ENCODE measurements at regions not wholly inside any gene's neighbourhood (a gene's known extent, or its start where the extent isn't known, plus 50 kb on each side); places are given as distances from the start of the nearest gene placed in this dataset.

DNA sequence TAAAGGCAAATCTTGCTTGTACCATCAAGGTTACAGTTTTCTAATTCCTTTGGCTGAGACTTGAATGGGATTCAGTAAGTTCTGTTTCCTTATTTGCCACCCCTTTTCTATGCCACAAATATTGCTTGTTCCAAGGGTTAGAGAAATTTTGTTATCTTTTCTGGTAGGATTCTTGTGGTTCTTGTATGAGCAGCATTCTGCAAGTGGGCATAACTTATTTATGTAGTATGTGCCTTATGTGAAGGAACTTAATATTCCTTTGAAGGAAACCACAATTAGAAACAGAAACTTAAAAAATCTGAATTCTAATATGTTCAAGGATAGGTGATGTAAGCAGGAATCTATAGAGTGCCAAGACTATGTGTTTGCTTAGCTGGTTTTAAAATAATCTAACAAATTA is 53.1 kb upstream of the TSPAN5 start:
- Histone ChIP-seq H3K4me3 (ENCODE audit: low read length in 3 of 3) (no peak overlapping the region), H3K9ac (ENCODE audit: low read length in 3 of 3) (no peak overlapping the region), H3K27ac (ENCODE audit: low read depth in 2 of 2, low read length in 2 of 2) (no peak overlapping the region), H3K4me1 (ENCODE audit: control insufficient read depth in 2 of 3, insufficient read depth in 2 of 3, low read depth in 1 of 3, low read length in 3 of 3) (no peaks in the 10 kb centered on the region), H3K36me3 (ENCODE audit: control insufficient read depth in 2 of 3, insufficient read depth in 3 of 3, low read length in 3 of 3) (no peaks in the 10 kb centered on the region), H3K27me3 (ENCODE audit: control insufficient read depth, insufficient read depth, low read length) (no peaks in the 10 kb centered on the region), H3K9me3 (ENCODE audit: control insufficient read depth in 2 of 3, insufficient read depth in 1 of 3, low read length in 3 of 3) (no peaks in the 10 kb centered on the region)
- TF ChIP-seq, protein P1, sequence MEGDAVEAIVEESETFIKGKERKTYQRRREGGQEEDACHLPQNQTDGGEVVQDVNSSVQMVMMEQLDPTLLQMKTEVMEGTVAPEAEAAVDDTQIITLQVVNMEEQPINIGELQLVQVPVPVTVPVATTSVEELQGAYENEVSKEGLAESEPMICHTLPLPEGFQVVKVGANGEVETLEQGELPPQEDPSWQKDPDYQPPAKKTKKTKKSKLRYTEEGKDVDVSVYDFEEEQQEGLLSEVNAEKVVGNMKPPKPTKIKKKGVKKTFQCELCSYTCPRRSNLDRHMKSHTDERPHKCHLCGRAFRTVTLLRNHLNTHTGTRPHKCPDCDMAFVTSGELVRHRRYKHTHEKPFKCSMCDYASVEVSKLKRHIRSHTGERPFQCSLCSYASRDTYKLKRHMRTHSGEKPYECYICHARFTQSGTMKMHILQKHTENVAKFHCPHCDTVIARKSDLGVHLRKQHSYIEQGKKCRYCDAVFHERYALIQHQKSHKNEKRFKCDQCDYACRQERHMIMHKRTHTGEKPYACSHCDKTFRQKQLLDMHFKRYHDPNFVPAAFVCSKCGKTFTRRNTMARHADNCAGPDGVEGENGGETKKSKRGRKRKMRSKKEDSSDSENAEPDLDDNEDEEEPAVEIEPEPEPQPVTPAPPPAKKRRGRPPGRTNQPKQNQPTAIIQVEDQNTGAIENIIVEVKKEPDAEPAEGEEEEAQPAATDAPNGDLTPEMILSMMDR (IDR thresholded peaks at IDR 0.05; ENCODE audit: borderline replicate concordance, extremely low read depth, insufficient read depth) = no peak
- no peak for DNase-seq
- intact Hi-C loops (cut with DNase I) = no loop called here
- no peak for FAIRE-seq

DNA sequence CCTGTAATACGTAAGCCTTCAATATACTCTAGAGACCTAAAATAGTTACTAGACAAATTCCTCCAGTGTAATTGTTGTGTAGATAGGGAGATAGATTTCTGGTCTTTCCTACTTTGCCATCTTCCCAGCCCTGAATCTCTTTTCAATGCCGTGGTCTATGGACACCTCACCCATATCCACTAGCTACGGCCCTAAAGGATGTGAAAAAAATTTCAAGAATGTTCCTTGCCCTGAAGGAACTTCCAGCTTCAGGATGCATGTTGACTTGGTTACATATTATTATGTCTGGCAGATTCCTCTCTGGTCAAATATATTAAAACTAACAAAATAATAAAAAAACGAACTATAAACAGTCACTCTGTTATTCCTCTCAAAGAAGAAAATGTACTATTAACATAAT is 52.4 kb upstream of the TSPAN5 start:
- intact Hi-C loops (cut with DNase I) = no loop called here
- Histone ChIP-seq H3K4me1 (ENCODE audit: control insufficient read depth in 2 of 3, insufficient read depth in 2 of 3, low read depth in 1 of 3, low read length in 3 of 3) (no peaks in the 10 kb centered on the region), H3K36me3 (ENCODE audit: control insufficient read depth in 2 of 3, insufficient read depth in 3 of 3, low read length in 3 of 3) (no peaks in the 10 kb centered on the region), H3K27me3 (ENCODE audit: control insufficient read depth, insufficient read depth, low read length) (no peaks in the 10 kb centered on the region), H3K9ac (ENCODE audit: low read length in 3 of 3) (no peak overlapping the region), H3K9me3 (ENCODE audit: control insufficient read depth in 2 of 3, insufficient read depth in 1 of 3, low read length in 3 of 3) (no peaks in the 10 kb centered on the region), H3K27ac (ENCODE audit: low read depth in 2 of 2, low read length in 2 of 2) (no peak overlapping the region), H3K4me3 (ENCODE audit: low read length in 3 of 3) (no peak overlapping the region)
- TF ChIP-seq, protein P1 (IDR thresholded peaks at IDR 0.05; ENCODE audit: borderline replicate concordance, extremely low read depth, insufficient read depth) = no peak
- no peak for FAIRE-seq
- no peak for DNase-seq
